ENCODE measurements at regions not wholly inside any gene's neighbourhood (a gene's known extent, or its start where the extent isn't known, plus 50 kb on each side); places are given as distances from the start of the nearest gene placed in this dataset.

DNA sequence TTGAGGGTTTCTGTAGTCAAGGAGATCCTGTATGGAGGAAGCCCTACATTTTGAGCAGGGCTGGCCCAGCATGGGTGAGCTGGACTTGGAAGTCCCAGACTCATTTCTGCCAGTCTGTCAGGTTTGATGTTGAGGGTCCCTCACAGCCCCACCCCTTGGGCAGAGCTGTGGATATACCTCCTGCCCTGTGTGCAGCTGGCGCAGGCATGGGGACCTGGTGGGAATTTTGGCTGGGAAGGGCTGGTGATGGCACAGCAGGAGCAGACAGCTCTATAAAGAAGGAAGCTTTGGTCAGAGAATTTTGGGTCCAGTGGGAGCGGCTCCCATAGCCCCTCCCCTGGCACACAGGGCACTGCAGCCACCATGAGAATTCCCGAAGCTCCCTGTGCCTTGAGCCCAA lies 482.6 kb downstream of the RPS24 start:
- peak; percentile 28 for DNase-seq (ENCODE audit: low spot score)

DNA sequence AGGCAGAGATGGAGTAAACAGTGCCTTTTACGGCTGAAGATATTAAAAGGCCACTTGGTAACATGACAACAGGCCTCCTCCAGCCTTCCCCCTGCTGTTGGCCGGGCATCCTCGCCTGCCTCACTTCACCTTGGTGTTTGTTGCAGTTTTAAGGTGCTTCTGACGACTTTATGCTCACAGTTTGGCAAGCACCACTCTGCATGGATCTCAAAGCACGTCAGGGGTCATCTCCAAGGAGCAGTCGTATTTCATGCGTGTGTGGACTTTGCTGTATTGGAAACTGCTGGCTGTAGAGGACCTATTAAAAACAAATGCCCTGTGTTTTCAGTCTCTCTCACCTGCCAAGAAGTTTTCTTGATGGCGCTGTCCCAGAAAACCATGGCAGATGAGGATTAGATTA lies 483.1 kb downstream of the RPS24 start:
- DNase-seq (ENCODE audit: low spot score) = peak; percentile 60

DNA sequence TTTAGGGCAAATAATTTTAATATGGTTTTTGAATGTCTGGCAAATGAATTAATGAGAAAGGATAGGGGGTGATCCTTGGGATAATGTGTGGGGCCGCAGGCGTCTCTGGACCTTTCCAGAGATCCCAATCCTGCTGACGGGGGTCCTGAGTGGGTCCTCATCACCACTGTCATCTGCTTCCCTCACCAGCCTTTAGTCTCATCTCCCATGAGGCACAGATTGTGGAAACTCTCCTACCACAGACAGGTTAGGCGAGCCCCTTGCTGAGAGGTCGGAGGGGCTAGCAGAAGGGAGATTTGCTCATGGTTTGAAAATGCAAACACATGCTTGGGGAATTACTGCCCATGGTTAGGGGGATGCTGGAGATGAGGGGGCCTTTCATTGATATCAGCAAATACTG lies 484.6 kb downstream of the RPS24 start:
- peak; percentile 2 for DNase-seq (ENCODE audit: low spot score)

DNA sequence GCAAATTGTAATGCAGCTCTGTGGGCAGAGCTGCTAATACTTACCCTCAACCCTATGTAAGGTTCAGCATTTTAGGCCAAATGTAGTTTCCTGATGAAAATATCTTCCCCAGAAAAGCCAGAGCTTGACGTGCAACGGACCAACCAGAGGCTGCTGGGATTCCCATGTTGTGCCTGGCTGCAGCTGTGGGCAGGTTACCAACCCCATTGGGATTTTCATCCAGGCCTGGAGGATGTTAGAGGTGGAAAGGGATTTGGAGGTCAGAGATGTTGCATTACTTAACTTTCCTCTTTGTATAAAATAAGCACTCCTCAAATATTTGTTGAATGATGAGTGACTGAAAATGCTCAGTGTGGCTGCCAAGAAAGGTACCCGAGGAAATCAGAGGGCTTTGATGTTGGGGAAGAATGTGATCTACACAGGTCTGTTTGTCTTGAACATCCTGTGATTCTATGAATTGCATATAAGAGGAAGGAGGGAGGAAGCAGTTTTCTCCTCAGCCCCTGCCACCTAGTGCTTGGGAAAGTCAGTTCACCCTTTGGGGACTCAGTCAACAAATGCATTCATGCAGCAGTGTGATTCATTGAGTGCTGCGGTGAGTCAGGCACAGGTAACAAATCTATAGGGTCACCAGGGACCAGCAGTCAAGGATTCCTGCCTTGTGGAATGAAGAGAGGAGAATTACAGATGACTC lies 487.2 kb downstream of the RPS24 start:
- peak; percentile 53 for DNase-seq (ENCODE audit: low spot score)

DNA sequence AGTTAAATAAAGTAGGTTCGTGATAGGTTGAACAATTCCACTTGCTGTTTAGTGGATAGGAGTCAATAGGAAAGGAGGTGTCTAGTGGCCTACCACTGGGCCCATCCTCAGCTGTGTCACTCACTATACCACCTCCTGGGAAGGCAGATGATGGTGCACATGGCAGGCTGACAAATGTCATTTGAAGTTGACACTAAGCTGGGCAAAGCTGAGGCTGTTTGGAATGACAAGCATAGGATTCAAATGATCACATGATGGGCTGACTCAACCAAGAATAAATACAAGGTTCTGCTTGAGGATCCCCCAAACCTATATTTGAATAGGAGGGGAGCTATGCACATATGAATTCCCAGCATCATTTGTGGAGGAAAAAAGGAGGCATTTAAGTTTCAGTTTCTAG lies 489.8 kb downstream of the RPS24 start:
- peak; percentile 26 for DNase-seq (ENCODE audit: low spot score)

DNA sequence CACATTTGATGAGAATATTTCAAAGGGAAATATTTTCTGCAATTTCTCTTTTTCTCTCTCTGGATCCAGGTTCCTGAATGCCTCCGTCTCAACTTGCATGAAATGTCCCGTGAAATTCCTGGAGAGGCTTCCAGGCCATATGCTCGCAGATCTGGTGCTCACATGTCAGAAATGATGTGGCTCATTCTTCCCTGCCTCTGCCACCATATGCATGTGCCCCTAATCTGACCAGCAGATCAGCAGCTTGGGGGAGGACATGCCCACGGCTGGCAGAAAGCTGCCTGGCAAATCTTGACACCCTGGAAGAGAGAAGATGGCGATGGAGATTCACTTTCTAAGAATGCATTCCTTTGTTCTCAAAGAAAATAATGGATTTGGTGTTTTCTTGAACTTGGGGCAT lies 490.7 kb downstream of the RPS24 start:
- DNase-seq (ENCODE audit: low spot score) = peak; percentile 53

DNA sequence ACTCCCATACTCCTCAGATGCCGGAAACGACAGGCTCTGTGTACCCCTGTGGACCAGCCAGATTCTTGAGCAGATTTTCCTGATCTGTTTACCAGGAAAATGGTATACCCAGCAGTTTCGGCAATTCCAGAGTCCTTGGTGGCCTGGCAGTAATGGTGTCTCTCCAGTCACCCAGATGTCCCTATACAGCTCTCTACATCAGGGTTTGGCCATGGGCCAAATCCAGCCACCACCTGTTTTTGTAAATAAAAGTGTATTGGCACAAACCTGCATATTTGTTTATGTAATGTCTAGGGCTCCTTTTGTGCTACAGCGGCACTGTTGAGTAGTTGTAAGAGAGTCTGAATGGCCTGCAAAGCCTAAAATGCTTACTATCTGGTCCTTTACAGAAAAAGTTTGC lies 491.3 kb downstream of the RPS24 start:
- DNase-seq (ENCODE audit: low spot score) = peak; percentile 57

DNA sequence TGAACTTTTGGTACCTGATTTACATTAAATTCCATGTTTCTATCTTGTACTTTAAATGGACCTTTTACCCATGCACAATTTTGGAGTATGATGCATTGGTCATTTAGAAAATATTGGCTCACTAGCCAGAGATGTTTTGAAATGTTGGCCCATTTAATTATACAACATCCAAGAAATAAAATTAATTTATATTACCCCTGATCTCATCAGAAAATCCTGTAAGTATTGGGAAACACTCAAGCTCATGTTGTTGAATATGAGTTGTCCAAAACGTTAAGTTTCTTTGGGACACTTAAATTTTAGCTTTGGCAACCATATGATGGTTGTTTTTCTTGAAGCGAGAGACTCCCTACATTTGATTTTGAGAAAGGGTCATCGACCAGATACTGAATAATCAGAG lies 492.7 kb downstream of the RPS24 start:
- no peak for DNase-seq (ENCODE audit: low spot score)

DNA sequence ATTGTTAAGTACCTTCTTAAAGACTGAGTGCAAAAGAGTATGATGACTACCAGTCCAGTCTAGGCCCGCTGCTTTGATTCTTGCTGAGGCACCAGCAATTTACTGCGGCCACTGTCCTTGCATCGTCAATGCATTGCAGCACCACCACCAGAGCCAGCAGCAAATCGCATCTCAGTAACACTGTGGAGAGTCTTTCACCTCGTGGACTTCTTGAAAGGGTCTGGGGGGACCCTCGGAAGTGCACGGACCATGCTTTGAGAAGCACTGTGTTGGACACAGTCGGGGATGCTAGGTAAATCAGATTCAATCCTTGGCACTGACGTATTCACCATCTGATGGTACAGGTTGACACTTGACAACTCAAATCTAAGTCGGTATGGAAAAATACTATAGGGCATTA lies 493.6 kb downstream of the RPS24 start:
- no peak for DNase-seq (ENCODE audit: low spot score)

DNA sequence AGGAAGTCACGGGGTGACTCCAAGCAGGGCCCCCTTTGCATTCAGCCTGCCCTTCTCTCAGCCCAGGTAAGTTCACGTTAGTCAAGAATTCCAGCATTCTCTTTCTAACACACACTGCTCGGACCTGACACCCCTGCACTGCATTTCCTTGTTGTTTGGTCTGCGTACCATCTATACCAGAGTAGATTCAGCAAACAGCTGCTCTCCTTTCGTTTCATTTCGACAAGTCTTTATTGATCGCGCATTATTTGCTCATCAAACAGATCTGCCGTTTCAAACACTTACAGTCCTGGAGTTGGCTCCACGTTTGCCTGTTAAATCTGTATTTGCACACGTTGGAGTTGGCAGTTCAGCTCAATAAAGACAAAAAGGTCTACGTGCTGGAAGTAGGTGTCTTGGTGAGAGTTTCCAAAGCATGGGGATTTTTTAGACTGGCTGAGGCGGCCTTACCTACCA lies 495.1 kb downstream of the RPS24 start:
- peak; percentile 17 for DNase-seq (ENCODE audit: low spot score)

DNA sequence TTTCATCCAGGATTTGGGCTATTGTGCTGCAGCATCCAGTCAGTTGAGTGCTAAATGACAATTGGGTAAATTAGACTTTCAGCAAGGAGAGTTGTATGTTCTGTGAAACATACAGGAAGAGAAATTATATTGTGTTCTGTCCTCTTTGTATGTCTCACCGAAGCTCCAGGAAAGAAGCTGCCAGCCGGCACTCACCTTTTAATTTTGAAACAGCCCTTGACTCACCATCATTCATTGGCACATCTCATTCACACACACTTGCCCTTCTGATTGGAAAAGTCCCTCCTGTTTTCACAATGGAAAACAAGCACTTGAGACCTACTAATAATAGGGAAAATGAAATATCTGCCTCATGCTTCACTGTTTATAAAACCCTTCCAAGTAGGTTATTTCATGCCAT lies 495.6 kb downstream of the RPS24 start:
- no peak for DNase-seq (ENCODE audit: low spot score)

DNA sequence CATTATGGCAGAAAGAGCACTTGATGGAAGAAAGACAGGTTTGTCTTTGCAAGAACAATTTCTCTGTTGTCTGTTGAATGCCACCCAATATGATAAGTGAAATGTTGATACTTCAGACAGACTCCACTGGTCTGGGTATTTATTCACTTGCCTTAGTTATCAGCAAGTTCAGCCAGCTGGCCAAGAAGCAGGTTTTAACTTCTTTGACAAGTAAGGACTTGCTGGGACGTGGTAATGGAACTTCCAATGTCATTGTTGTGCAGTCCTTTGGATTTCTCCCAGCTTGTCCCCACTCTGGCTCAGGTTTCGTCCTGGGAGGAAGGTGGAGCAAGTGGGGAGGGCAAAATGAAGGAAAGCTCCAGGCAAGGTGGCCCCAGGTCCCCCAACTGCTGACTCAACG lies 497.4 kb downstream of the RPS24 start:
- DNase-seq (ENCODE audit: low spot score) = peak; percentile 26

DNA sequence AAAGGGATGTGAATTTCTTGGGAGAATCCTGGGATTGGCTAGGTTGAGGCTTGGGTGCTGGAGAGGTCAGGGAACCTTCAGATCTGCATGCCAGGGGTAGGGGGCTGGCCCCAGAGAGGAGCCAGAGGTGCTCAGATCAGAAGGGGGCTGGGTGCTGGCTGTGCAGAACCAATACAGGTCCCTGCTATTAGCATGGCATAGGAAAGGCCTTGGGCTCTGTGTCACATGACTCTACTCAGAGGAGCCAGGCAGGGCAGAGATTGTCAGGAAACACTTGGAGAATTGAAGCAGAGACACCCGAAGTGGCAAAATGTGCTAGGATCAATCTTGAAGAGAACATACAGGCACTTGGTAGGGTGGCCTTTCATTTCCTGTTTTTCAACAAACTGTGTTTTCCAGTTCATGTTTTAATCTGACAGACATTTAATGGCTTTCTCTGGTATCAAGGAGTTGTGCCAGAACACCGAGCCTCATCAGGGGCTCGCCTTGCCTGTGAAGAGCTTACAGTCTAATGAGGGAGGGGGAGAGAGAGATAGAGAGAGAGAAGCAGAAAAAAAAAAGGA lies 498.9 kb downstream of the RPS24 start:
- peak; percentile 30 for DNase-seq (ENCODE audit: low spot score)

DNA sequence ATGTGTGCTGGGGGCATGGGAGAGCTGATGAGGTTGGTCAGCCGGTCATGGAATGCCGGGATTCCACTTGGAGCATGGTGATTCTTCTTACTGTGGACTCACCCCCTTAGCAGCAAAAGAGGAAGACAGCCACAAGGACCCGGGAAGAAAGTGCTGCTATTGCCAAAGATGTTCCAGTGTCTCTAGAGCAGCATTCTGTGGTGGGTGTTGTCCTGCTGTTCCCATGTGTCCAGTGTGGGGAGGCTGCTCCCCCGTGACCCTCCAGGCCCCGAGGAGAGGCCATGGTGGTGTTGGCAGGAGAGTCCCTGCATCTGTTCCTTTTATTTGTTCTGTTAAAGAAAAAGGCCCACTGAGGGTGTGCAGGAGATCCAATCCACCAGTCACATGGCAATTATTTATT lies 499.4 kb downstream of the RPS24 start:
- peak; percentile 58 for DNase-seq (ENCODE audit: low spot score)

DNA sequence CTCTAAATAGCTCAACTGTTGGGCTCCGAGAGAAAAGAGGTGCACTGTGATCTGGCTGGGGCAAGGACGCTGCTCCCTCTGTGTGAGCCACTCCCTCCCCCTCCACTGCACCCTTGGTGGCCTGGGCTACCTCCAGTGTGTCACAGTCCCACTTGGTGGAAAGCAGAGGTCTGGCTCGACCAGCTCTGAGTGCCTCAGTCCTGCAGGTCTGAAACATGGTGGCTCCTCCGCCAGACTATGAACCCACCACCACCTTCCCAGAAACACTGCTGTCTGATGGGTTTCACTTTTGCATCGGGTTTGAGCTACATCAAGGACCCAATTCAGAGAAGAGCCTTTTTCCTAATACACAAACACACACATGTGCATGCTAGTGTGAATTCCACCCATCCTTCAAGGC lies 500.1 kb downstream of the RPS24 start:
- peak; percentile 54 for DNase-seq (ENCODE audit: low spot score)

DNA sequence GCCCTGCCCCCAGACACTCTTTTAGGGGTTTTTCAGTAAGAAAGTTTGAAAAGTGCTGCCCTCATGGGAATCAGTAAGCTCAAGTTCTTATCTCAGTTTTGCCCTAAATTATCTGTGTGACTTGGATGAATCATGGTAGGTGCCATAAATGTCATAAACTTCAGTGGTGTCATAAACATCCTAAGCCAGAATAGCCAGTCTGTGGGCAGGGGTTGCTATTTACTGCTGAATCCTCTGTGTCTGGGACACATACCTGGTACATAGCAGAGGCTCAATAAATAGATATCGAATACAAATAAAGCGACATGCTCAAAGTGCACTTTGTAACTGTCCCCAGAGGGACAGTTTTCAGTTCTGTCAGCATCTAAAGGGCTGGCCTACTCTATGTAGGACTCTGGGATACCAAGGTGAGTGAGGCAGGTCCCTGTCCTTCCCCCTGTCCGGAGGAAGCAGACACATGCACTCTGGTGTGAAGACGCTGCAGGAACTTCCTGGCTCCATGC lies 502.1 kb downstream of the RPS24 start:
- DNase-seq (ENCODE audit: low spot score) = peak; percentile 14

DNA sequence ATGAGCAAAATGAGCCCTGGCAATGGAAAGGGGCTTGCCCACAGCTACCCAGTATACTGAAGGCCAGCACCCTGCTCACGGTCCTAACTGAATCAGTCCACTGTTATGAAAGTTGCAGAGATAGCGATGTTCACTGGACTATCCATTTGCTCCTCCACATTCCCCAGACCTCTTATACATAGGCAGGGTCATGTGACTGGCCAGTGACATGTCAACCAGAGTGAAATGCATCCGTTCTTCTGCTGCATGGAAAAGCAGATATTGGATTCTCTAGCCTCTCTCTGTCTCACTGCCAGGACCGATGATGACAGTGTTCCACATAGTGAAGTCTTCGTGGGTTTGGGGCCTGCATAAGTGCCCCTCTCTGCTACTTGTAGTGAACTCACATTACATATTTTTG lies 503.4 kb downstream of the RPS24 start:
- peak; percentile 41 for DNase-seq (ENCODE audit: low spot score)

DNA sequence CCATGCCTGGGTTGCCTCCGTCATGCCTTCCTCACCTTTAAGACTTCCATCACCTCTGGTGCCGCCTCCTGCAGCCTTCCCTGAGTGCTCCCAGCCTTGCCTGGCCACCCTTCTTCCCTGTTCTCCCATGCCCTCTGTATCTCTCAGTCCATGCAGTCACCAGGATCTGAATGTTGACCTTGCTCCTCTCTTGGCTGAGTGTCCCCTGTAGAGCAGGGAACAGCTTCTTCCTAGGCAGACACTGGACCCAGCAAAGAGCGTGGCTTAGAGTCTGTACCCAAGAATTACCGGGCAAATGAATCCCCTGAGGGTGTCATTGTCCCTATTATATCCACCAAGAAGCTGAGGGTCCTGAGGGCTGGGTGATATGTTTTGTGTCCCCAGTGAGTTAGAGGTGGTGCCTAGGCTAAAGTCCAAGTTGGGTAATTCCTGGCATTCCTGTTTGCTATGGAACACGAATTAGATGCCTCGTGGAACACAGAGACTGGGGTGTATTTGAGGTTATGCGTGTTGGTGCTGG lies 505.6 kb downstream of the RPS24 start:
- DNase-seq (ENCODE audit: low spot score) = peak; percentile 44

DNA sequence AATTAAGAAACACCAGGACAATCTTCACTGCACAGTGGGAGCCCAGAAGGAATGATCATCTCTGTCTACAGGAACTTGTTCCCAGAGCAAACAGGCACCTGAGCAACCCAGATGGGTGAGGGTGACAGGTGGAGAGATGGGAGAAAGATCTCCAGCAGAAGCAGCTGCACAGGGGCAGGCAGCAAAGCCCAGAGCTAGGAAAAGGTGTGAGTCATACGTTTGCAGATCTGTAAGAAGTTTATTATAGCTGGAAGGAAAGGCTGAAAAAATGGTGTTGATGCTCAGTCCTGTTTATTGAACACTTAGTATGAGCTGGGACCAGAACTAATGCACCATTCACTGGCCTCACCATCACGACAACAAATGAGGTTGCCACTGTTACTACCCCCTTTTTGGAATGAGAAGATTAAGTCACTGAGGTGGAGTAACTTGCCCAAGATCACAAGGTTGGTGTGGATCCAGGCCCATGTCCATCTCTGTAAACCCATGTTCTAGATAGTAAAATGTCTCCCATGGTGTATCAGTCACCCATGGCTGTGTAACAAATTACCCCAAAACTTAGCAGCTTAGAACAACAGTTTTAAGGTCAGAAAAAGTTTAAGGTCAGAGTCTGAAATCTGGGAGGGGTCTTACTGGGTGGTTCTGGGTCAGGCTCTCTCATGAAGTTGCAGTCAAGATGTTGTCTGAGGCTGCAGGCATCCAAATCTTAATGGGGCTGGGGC lies 506.9 kb downstream of the RPS24 start:
- DNase-seq (ENCODE audit: low spot score) = peak; percentile 31

DNA sequence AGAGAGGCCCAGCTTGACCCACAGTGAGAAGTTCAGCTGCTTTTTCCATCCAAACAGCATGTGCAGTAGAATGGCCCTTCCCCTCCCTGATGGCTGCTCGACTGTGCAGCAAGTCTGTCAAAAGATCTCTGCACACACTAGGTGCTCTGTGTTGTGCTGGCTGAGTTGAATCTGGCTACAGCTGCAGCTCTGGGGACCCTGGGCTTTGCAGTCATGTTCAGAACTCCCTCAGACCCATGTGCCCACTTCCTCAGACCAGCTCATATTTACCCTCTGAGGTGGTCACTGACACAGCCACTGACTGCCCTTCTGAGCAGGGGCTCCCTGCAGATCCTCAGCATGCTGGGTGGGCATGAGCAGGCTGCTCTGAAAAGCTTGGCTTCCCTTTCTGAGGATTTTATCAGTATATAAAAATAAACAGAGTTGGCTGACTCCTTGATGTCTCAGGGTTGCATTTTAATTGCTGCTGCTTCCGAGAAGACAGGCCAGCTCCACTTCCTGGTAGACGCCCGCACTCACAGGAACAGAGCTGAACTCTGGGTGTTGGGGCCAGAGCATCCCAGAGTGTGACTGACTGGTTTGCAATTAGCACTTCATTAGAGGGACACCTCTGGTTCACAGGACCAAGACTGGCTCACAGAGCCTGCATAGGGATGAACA lies 507.9 kb downstream of the RPS24 start:
- peak; percentile 61 for DNase-seq (ENCODE audit: low spot score)

DNA sequence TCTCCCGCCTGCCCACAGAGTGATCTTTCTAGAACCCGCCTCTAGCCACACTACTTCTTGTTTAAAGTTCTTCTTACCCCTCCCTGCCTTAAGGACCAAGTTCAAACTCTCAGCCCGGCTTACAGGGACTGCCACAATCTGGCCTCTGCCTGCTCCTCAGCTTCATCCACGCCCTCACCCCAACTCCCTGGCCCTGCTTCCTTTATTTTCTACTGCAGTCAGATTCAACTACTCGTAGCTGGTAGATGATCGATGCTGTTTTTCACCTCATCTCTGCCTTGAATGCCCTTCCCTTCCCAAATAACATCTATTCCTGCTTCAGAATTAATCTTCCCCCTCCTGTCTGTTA lies 508.5 kb downstream of the RPS24 start:
- DNase-seq (ENCODE audit: low spot score) = no peak

DNA sequence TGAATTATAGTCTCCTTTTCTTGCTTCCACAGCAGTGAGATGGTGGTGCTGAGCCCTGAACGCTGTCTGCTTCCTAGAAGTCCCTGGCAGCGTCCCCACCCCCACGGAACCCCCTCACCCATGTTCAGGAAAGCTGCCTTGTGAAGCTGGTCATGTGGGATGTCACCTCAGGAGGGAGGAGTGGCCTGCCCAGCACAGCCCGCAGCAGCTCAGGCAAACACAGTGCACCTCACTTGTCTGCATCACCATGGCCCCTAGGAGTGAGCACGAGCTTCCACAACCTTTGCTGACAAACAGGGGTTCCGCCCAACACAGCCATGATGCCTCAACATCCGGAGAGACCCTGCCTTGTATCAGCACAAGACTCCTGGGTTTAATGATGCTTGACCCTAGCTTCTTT lies 508.9 kb downstream of the RPS24 start:
- peak; percentile 42 for DNase-seq (ENCODE audit: low spot score)
